22Rv1 (cell line): ENCODE measurements at regions not wholly inside any gene's neighbourhood (a gene's known extent, or its start where the extent isn't known, plus 50 kb on each side); places are given as distances from the start of the nearest gene placed in this dataset.

ENCODE experiments used
- CTCF ChIP-seq: fragments of 450-650 bp; IDR thresholded peaks from 2 replicates; pipeline ENCODE4 v1.5.1; 2017; ENCODE audit warnings: mild to moderate bottlenecking
- ZFX ChIP-seq: fragments of 450-650 bp; IDR thresholded peaks from 2 replicates; pipeline ENCODE4 v1.6.1; 2017; ENCODE audit warnings: antibody characterized with exemption, borderline replicate concordance

DNA sequence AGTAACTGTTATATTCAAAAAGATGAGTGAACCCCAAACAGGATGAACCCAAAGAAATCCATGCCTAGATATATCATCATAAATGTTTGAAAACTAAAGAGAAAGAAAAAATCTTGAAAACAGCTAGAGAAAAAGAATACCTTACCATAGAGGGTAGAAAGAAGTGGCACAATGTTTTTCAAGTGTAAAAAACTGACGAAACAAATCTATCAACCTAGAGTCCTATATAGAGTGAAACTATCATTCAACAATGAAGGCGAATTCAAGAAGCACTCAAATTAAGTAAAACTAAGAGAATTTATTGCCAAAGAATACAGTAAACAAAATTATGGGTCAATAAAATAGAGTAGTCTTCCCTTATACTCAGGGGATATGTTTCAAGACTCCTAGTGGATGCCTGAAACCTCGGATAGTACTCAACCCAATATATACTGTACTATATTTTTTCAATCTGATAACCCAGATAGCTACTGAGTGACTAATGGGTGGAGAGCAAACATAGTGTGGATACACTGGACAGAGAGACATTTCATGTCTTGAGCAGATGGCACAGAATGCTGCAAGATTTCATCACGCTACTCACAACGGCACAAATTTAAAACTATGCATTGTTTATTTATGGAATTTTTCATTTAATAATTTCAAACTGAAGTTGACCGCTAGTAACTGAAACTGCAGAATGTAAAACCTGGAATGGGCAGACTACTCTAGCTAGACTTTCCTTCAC lies 52.6 kb upstream of the TMEM106B start:
- TF ChIP-seq CTCF (no peak), ZFX (no peak)
